ENCODE measurements at regions not wholly inside any gene's neighbourhood (a gene's known extent, or its start where the extent isn't known, plus 50 kb on each side); places are given as distances from the start of the nearest gene placed in this dataset.

GRCh38 chr16:74183601-74184360 is 112.8 kb upstream of the PSMD7 start:
- Histone ChIP-seq H3K4me2 (ENCODE audit: low read length) (no peak overlapping the region), H3F3A (ENCODE audit: control insufficient read depth, insufficient read depth) (no peaks in the 10 kb centered on the region), H4K20me1 (ENCODE audit: control insufficient read depth, insufficient read depth, low read depth, low read length) (no peaks in the 10 kb centered on the region), H3K9me2 (replicated peaks; ENCODE audit: control insufficient read depth, low read length) (no peaks in the 10 kb centered on the region), H3K4me1 (ENCODE audit: control insufficient read depth, low read length) (no peaks in the 10 kb centered on the region), H3K4me3 (ENCODE audit: low read length) (no peak overlapping the region), H3K36me3 (ENCODE audit: control insufficient read depth, low read length) (no peaks in the 10 kb centered on the region), H3K27ac (ENCODE audit: low read depth, low read length) (no peak overlapping the region), H3K27me3 (ENCODE audit: control insufficient read depth, low read length) (no peaks in the 10 kb centered on the region), H3K79me2 (ENCODE audit: control insufficient read depth, low read length) (no peaks in the 10 kb centered on the region), H3K9me3 (ENCODE audit: control insufficient read depth, insufficient read depth, low read length) (no peaks in the 10 kb centered on the region)
- TF ChIP-seq EZH2phosphoT487 (IDR thresholded peaks at IDR 0.05; ENCODE audit: borderline replicate concordance, low read length) (no peak), CTCF (IDR thresholded peaks at IDR 0.05; ENCODE audit: low read depth, low read length, poor library complexity, severe bottlenecking) (no peak)

- H3K27me3 ChIP-seq (ENCODE audit: control insufficient read depth, low read length), result no peaks in the 10 kb centered on the region
- no peak overlapping the region for H3K27ac ChIP-seq (ENCODE audit: low read depth, low read length)
- no peak overlapping the region for H3K4me3 ChIP-seq (ENCODE audit: low read length)
- H3K9me3 ChIP-seq (ENCODE audit: control insufficient read depth, insufficient read depth, low read length), result no peaks in the 10 kb centered on the region
- no peaks in the 10 kb centered on the region for H3F3A ChIP-seq (ENCODE audit: control insufficient read depth, insufficient read depth)
- H3K9me2 ChIP-seq (replicated peaks; ENCODE audit: control insufficient read depth, low read length), result no peaks in the 10 kb centered on the region
- no peaks in the 10 kb centered on the region for H3K36me3 ChIP-seq (ENCODE audit: control insufficient read depth, low read length)
- no peaks in the 10 kb centered on the region for H3K79me2 ChIP-seq (ENCODE audit: control insufficient read depth, low read length)
- no peaks in the 10 kb centered on the region for H4K20me1 ChIP-seq (ENCODE audit: control insufficient read depth, insufficient read depth, low read depth, low read length)
- H3K4me2 ChIP-seq (ENCODE audit: low read length), result no peak overlapping the region
- no peaks in the 10 kb centered on the region for H3K4me1 ChIP-seq (ENCODE audit: control insufficient read depth, low read length)
- no peak for TF ChIP-seq CTCF (IDR thresholded peaks at IDR 0.05; ENCODE audit: low read depth, low read length, poor library complexity, severe bottlenecking)
These were observed 126.8 kb upstream of the PSMD7 start for GRCh38 chr16:74169687-74170376.

GRCh38 chr16:74169066-74169465 is 127.5 kb upstream of the PSMD7 start:
- Histone ChIP-seq H4K20me1 (ENCODE audit: control insufficient read depth, insufficient read depth, low read depth, low read length) (no peaks in the 10 kb centered on the region), H3K79me2 (ENCODE audit: control insufficient read depth, low read length) (no peaks in the 10 kb centered on the region), H3K9me3 (ENCODE audit: control insufficient read depth, insufficient read depth, low read length) (no peaks in the 10 kb centered on the region), H3K36me3 (ENCODE audit: control insufficient read depth, low read length) (no peaks in the 10 kb centered on the region), H3K4me3 (ENCODE audit: low read length) (no peak overlapping the region), H3K9me2 (replicated peaks; ENCODE audit: control insufficient read depth, low read length) (no peaks in the 10 kb centered on the region), H3K27me3 (ENCODE audit: control insufficient read depth, low read length) (no peaks in the 10 kb centered on the region), H3F3A (ENCODE audit: control insufficient read depth, insufficient read depth) (no peaks in the 10 kb centered on the region), H3K27ac (ENCODE audit: low read depth, low read length) (no peak overlapping the region), H3K4me1 (ENCODE audit: control insufficient read depth, low read length) (no peaks in the 10 kb centered on the region), H3K4me2 (ENCODE audit: low read length) (no peak overlapping the region)
- TF ChIP-seq CTCF (IDR thresholded peaks at IDR 0.05; ENCODE audit: low read depth, low read length, poor library complexity, severe bottlenecking) (no peak), EZH2phosphoT487 (IDR thresholded peaks at IDR 0.05; ENCODE audit: borderline replicate concordance, low read length) (no peak)

All from DOHH2 (cell line).